Stimulated activated CD4-positive, alpha-beta T cell treated with anti-CD3 and anti-CD28 coated beads, Interleukin-4, amount 100 ng/mL, for 4 hours (primary cell): ENCODE measurements at regions not wholly inside any gene's neighbourhood (a gene's known extent, or its start where the extent isn't known, plus 50 kb on each side); places are given as distances from the start of the nearest gene placed in this dataset.
"Not testable (repeated sequence)": the region's sequence is repeated elsewhere in the genome, so short reads cannot be mapped to it uniquely, and the experiment has no call there.

Experiments
- DNase-seq, 2 experiments: peaks; one replicate each; pipeline ENCODE4 v3.0.0-alpha.2; 2020

GRCh38 chr12:90497923-90498545 lies 456.9 kb downstream of the CCER1 start:
- no peak for DNase-seq

GRCh38 chr12:90490355-90490754 lies 464.6 kb downstream of the CCER1 start:
- no peak for DNase-seq

- DNase-seq, result no peak
These were observed 465.8 kb downstream of the CCER1 start for GRCh38 chr12:90489141-90489540.

- no peak for DNase-seq
These were observed 469.4 kb downstream of the CCER1 start for GRCh38 chr12:90485560-90485959.

- DNase-seq, result no peak
These were observed 470.9 kb downstream of the CCER1 start for GRCh38 chr12:90484094-90484493.

GRCh38 chr12:90481748-90482147 lies 473.2 kb downstream of the CCER1 start:
- DNase-seq, result no peak

- DNase-seq, result no peak
These were observed 475.7 kb downstream of the CCER1 start for GRCh38 chr12:90479237-90479636.

- DNase-seq, result no peak
These were observed 481.1 kb downstream of the CCER1 start for GRCh38 chr12:90473831-90474230.

- DNase-seq, result no peak
These were observed 494.3 kb downstream of the CCER1 start for GRCh38 chr12:90460681-90461080.

- no peak for DNase-seq
These were observed 498.7 kb downstream of the CCER1 start for GRCh38 chr12:90456248-90456647.

- no peak for DNase-seq
These were observed 499.2 kb downstream of the CCER1 start for GRCh38 chr12:90455756-90456155.

- no peak for DNase-seq
These were observed 505.4 kb downstream of the CCER1 start for GRCh38 chr12:90449611-90450010.

- not testable (repeated sequence) for DNase-seq
These were observed 511.5 kb downstream of the CCER1 start for GRCh38 chr12:90443466-90443865.

- DNase-seq, result no peak
These were observed 513.5 kb downstream of the CCER1 start for GRCh38 chr12:90441431-90441830.

- DNase-seq, result no peak
These were observed 526.1 kb downstream of the CCER1 start for GRCh38 chr12:90428881-90429280.

- no peak for DNase-seq
These were observed 526.5 kb downstream of the CCER1 start for GRCh38 chr12:90428465-90428864.

- DNase-seq, result no peak
These were observed 531.0 kb downstream of the CCER1 start for GRCh38 chr12:90423965-90424364.

- DNase-seq, result no peak
These were observed 544.0 kb downstream of the CCER1 start for GRCh38 chr12:90410962-90411361.

GRCh38 chr12:90407841-90408240 lies 547.1 kb downstream of the CCER1 start:
- DNase-seq, result no peak

GRCh38 chr12:90404071-90404470 lies 550.9 kb downstream of the CCER1 start:
- no peak for DNase-seq

- DNase-seq, result no peak
These were observed 553.8 kb downstream of the CCER1 start for GRCh38 chr12:90401185-90401584.

- DNase-seq, result no peak
These were observed 555.6 kb downstream of the CCER1 start for GRCh38 chr12:90399357-90399756.

GRCh38 chr12:90398285-90398836 lies 556.6 kb downstream of the CCER1 start:
- no peak for DNase-seq

- no peak for DNase-seq
These were observed 558.4 kb downstream of the CCER1 start for GRCh38 chr12:90396556-90396955.

- no peak for DNase-seq
These were observed 561.3 kb downstream of the CCER1 start for GRCh38 chr12:90393652-90394051.
